ENCODE measurements at regions not wholly inside any gene's neighbourhood (a gene's known extent, or its start where the extent isn't known, plus 50 kb on each side); places are given as distances from the start of the nearest gene placed in this dataset.

DNA sequence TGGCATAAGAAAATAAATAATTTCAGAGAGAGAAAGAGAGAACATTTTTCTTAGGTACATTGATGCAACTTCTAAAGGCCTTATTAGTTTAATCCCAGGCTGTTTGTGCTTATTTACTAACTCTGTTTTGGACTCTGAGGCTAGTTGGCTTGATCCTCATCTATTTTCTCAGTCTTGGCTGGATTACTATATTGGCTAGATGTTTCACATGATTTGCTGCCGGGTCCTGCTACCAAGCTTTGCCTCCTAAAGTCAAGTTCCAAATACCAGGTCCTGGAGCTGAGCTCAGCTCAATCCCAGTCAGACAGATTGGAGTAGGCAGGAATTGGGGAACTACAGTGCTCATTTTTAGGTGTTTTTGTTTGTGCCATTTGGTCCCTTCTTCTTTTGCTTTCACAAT lies 340.8 kb downstream of the BCAT1 start:
- TF ChIP-seq, protein P1, sequence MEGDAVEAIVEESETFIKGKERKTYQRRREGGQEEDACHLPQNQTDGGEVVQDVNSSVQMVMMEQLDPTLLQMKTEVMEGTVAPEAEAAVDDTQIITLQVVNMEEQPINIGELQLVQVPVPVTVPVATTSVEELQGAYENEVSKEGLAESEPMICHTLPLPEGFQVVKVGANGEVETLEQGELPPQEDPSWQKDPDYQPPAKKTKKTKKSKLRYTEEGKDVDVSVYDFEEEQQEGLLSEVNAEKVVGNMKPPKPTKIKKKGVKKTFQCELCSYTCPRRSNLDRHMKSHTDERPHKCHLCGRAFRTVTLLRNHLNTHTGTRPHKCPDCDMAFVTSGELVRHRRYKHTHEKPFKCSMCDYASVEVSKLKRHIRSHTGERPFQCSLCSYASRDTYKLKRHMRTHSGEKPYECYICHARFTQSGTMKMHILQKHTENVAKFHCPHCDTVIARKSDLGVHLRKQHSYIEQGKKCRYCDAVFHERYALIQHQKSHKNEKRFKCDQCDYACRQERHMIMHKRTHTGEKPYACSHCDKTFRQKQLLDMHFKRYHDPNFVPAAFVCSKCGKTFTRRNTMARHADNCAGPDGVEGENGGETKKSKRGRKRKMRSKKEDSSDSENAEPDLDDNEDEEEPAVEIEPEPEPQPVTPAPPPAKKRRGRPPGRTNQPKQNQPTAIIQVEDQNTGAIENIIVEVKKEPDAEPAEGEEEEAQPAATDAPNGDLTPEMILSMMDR (IDR thresholded peaks at IDR 0.05; ENCODE audit: extremely low read depth, insufficient read depth, missing control alignments) = no peak
- in situ Hi-C loops (cut with MboI; ENCODE audit: low pct_unique_long_range_greater_than_20kb, low sequenced_read_pairs, unreplicated experiment) = no loop called here
- DNase-seq (ENCODE audit: low spot score) = no peak

DNA sequence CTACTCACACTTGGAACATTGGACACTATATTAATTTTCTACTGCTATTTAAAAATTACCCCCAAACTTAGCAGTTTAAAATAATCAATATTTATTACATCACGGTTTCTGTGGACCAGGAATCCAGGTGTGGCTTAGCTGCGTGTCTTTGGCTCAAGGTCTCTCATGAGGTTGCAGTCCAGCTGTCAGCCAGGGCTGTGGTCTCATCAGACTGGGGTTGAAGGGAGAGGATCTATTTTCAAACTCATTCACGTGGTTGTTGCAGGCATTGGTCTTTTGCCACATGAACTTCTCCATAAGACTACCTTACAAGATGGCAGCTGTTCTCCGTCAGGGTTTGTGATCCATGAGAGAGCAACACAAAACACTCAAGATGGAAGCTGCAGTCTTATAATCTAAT lies 343.0 kb downstream of the BCAT1 start:
- no peak for DNase-seq (ENCODE audit: low spot score)
- TF ChIP-seq, protein P1 (IDR thresholded peaks at IDR 0.05; ENCODE audit: extremely low read depth, insufficient read depth, missing control alignments) = no peak
- in situ Hi-C loops (cut with MboI; ENCODE audit: low pct_unique_long_range_greater_than_20kb, low sequenced_read_pairs, unreplicated experiment) = no loop called here

DNA sequence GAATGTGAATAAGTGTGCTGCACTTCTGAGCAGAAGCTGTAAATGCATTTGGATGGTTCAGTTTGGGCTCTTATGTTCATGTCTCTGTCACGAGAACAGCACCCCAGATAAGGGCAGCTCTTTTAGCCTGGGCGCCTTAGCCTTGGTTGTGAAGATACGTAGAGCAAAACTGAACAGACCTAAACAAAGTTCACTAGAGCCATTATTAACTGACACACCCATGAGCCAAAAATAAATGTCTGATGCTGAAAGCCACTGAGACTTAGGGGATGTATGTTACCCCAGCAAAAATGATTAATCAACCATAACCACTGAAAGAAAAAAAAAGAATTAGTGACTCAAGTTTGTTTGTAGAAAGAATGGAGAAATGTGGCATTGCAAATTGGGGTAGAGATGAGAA lies 343.4 kb downstream of the BCAT1 start:
- in situ Hi-C loops (cut with MboI; ENCODE audit: low pct_unique_long_range_greater_than_20kb, low sequenced_read_pairs, unreplicated experiment) = no loop called here
- no peak for DNase-seq (ENCODE audit: low spot score)

DNA sequence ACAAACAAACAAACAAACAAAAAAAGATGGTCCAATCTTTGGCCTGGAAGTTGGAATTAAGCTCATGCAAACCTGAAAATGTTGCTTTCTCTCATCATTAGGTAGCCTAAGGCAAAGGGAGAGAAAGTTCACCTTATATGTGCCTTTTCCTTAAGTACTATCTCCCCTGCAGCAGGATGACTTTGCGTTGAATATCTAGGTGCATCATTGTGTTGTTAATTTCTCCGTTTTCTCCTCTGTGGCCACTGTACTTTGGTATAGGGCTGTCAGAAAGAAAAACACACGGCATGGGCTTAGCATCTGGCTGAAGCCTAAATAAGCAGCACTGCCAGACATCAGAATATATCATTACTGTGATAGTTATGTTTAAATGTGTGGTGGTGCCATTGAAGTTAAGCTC lies 345.5 kb downstream of the BCAT1 start:
- TF ChIP-seq, protein P1 (IDR thresholded peaks at IDR 0.05; ENCODE audit: extremely low read depth, insufficient read depth, missing control alignments) = no peak
- in situ Hi-C loops (cut with MboI; ENCODE audit: low pct_unique_long_range_greater_than_20kb, low sequenced_read_pairs, unreplicated experiment) = no loop called here
- no peak for DNase-seq (ENCODE audit: low spot score)

More for the DNA sequence above, 343.4 kb downstream of the BCAT1 start:
- TF ChIP-seq, protein P1 (IDR thresholded peaks at IDR 0.05; ENCODE audit: extremely low read depth, insufficient read depth, missing control alignments) = no peak

DNA sequence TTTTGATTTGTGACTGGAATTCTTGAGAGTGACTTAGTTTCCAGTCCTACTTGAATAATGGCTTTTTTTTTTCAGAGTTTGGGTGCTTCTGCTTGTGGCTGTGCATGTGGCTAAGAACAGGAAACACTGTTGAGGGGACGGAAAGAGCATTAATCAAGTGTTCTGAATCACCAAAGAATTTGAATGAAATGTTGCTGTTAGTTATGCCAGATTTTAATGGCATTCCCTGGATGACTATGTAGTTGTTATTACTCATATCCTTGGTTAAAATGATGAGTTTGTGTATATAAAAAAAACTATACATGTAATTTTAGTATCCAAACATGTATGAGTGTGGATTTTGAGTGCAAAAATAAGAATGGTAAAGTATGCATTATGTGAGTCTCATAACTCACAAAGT lies 347.9 kb downstream of the BCAT1 start:
- DNase-seq (ENCODE audit: low spot score) = no peak
- in situ Hi-C loops (cut with MboI; ENCODE audit: low pct_unique_long_range_greater_than_20kb, low sequenced_read_pairs, unreplicated experiment) = no loop called here

DNA sequence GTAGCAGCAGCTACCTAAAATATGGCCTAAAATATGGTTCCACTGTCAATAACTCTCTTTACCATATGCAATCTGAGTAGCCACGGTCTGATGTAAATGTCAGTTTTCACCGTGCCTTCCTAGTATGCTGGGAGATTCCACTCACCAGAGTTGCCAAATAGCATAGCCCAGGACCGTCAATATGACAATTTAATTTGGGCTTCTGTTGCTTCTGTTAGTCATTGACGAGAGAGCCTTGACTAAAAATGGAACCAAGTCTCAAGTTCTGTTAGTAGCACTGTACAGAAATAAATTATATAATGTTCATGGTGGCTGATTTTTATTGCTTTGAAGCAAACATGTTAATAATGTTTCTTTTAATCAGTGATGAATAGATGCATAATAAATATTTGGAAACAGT lies 348.4 kb downstream of the BCAT1 start:
- in situ Hi-C loops (cut with MboI; ENCODE audit: low pct_unique_long_range_greater_than_20kb, low sequenced_read_pairs, unreplicated experiment) = no loop called here
- TF ChIP-seq, protein P1 (IDR thresholded peaks at IDR 0.05; ENCODE audit: extremely low read depth, insufficient read depth, missing control alignments) = no peak
- DNase-seq (ENCODE audit: low spot score) = no peak

More for the DNA sequence above, 347.9 kb downstream of the BCAT1 start:
- TF ChIP-seq, protein P1 (IDR thresholded peaks at IDR 0.05; ENCODE audit: extremely low read depth, insufficient read depth, missing control alignments) = no peak

DNA sequence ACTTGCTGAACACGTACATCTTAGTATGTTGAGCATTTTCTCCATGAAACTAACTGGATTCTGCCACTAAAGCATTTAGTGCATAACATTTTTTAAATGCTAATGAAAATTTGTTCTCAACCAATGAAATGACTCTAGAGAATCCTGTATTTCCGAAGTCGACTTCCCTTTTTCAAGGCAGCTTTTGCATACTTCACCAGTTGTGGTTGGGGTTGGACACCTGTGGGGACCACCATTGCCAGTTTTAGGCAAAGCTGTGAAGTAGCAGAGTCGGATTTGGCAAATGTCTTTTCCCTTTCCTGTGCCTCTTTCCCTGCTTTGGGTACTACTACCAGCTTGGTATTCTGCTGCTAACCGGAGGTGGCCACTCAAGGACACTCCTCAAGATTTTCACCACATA lies 349.2 kb downstream of the BCAT1 start:
- TF ChIP-seq, protein P1 (IDR thresholded peaks at IDR 0.05; ENCODE audit: extremely low read depth, insufficient read depth, missing control alignments) = no peak
- DNase-seq (ENCODE audit: low spot score) = no peak
- in situ Hi-C loops (cut with MboI; ENCODE audit: low pct_unique_long_range_greater_than_20kb, low sequenced_read_pairs, unreplicated experiment) = no loop called here

Data from GM13977 (cell line).